RCC 7860 (cell line): ENCODE measurements at regions not wholly inside any gene's neighbourhood (a gene's known extent, or its start where the extent isn't known, plus 50 kb on each side); places are given as distances from the start of the nearest gene placed in this dataset.

ENCODE experiments used
- DNase-seq: peaks from one replicate; pipeline ENCODE4 v3.0.0-alpha.2; 2015; ENCODE audit warnings: low spot score
- FAIRE-seq: peaks from 2 replicates; lab custom pipeline; 2012; peaks lifted over from hg19 to GRCh38; lab: Jason Lieb, UNC

DNA sequence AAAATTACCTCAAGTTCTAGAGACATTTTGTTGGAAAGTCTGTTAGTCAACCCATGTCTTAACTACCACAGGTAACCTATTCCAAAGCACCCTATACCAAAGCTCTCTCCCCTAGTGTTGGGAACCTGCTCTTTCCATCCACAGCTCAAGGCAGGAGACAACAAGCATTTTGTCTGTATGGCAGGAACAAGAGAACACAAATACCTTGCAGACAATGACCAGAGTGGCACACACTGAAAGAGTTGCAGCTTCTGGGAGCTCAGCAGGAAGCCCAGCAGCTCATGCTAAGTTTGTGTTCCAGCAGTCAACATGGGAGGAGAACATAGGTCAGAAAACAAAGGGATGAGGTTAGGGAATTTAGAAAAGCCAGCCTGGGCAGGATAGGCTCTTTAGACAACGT is 300.8 kb downstream of the HHIPL2 start:
- no peak for FAIRE-seq
- no peak for DNase-seq

DNA sequence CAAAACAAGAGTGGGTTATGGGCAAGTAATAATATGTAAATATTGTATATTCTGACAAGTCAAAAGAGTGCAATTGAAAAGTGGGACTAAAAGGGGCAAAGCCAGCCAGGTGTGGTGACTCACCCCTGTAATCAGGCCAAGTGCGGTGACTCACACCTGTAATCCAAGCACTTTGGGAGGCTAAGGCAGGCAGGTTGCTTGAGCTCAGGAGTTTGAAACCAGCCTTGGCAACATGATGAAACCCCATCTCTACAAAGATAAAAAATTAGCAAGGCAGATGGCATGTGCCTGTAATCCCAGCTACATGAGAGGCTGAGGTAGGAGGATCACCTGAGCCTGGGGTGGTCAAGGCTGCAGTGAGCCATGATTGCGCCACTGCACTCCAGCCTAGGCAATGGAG is 304.0 kb downstream of the HHIPL2 start:
- DNase-seq (peak; percentile 26), FAIRE-seq (no peak)

DNA sequence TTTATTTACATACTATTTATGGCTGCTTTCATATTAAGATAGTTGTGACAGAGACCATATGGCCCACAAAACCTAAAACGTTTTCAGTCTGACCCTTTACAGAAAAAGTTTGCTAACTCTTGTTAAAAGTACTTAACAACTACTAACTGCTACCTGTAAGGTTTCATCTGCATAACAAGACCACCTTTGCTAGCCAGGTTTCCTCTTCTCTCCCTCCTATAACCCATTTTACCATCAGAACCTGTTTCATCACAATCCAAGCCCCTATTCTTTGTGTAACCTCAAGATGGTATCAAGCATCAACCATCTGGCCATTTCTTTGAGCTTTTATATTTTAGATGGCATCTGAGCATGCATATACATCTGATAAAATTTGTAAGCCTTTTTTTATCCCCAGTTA is 305.4 kb downstream of the HHIPL2 start:
- FAIRE-seq, result no peak
- no peak for DNase-seq

DNA sequence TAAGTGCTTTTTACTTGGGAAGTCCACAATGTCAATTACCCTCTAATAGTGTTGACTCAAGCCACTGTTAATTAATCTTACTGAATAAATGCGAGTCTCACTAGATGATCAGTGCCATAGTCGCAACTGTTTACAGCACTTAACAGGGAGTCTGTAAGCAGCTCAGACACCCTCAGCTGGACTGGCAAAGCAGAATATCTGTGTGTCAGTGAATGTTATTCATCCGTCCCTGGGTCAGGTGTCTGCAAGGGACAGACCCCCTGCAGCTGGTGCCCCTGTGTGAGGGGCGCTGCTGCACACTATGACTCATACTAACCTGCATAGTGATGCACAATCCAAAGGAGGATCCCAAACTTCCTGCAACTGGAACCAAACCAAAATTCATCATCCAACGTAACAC is 306.5 kb downstream of the HHIPL2 start:
- no peak for DNase-seq
- no peak for FAIRE-seq

DNA sequence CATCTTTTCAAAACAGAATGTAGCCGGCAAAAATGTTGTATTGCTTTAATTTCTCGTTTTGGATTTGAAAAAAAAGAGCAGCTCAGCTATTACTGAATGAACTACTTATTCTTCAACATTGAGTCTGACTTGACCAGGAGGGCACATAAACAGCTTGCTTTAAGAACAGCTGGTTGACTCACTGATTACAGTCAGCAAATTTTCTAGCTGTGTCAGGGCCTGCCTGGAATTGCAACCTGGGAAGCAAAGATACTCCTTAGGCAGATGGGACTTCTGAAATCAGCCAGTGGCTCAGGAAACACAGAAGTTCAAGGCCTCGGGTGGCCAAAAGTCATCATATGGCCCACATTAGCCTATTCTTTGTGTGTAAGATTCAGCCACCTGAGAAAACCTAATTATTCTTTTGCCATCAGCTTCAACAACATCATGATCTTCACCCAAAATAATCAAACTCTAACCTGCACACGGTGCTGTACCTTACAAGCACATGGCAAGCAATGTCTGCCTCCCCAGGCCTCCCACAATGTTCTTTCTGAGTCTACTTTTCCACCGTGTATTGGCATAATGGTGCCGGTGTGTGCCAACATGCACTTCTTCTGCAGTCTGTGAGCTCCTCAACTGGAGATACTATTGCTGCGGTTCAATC is 307.2 kb downstream of the HHIPL2 start:
- DNase-seq (peak; percentile 16), FAIRE-seq (no peak)

DNA sequence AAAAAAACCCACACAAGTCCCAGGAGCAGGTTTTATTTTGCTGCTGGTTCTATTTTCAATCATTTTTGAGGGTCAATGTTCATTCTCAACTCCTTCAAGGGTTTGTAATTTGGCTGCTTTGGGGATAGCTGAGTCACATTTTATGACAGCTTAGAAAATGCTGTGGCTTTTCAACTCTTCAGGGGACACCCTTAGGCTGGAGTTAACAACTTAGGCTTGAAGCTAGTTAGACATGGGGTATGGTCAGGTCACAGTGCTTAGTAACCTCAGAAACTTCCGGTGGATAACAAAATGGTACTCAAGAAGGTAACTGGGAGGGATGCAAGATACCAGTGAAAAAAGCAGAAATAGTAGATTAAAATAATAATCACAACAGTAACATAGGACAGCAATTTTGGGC is 308.8 kb downstream of the HHIPL2 start:
- no peak for DNase-seq
- FAIRE-seq, result no peak

DNA sequence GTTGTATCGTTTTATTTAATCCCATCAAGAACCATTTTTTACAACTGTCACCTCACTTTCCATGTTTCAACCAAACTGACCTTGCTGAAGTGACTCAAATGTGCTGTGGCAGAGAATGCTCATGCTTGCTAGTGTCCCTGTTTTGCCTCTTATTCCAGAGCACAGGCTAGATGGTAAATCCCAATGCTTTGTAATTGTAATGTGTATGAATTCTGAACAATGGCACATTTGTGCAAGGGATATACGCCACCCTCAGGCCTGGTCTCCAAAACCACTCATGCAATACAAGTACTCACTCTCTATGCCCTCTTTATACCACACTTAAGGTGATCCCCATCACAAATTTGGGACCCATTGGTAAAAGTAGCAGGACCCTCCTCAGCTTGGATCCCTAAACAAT is 313.6 kb downstream of the HHIPL2 start:
- DNase-seq, result no peak
- FAIRE-seq, result no peak

DNA sequence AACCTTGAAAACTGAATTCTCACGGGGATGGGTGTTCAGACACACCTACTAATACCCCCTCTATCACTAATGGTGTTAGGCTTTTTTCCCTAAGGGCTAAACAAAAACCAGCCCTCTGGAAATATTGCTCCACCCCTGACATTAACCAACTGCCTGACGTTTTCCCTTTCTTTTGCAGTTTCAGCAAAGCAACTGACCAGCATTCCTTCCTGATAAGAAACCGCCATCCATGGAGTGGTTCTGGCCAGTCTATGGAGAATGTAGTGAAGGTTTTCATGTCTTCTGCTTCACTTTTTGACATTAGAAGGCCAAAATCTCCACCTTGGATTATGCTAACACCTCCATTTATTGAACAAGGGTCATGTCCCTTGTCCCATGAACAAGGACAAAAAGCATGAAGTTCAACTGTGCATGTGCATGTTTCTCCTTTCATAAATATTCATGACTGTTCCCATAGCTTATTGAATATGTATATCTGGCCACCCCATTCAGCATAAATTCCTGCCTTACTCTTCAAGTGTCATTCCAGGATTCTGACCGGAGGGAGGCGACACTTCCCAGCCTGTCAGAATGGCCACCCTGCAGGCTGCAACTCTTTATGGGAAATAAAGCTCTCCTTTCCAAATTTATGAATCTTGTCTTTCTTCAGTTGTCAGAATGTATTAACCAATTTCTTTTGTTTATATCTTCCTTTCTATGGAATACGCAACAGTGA is 314.3 kb downstream of the HHIPL2 start:
- DNase-seq (no peak), FAIRE-seq (no peak)

DNA sequence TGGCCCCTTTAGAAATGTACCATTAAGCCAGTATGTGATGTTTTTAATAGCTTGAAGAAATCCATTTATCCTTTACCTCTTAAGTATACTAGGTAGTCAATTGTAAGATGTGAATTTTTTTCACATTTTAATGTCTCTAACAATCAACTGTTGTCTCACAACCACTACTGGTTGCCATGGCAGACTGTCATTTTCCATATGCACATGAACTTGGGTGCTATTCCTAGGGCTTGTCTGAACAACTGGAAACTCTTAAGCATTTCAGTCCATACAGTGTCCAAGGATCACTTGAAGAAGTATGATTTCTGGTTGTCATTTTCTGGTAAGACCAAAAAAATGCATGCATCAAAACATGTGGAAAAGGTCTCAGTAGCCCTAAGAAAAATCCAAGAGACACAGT is 315.1 kb downstream of the HHIPL2 start:
- FAIRE-seq, result no peak
- DNase-seq, result no peak

DNA sequence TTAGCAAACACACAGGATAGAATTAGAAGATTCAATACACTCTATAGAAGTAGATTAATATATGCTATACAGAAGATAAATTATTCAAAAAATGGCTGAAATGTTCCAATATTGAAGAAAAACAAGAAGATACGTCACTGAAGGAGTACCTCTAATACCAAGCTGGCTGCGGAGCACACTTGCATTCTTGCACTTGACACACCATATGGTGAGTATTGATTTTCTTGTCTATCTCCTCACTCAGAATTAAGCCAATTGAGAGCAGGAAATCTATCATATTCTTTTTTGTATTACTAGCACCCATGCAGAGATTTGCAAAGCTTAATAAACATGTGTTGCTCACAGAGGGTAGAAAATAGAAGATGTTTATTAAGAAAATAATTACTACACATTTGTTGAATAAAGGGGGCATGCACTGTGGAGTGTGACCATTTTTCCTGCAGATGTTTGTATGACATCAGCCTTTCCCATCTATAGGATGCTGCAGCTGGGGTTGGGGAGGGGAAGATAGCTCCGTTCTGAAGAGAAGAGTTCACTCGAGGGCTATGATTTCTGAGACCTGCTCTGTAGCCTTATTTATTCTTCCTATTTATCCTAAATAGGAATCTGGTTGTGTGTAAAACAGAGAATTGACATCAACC is 318.1 kb downstream of the HHIPL2 start:
- FAIRE-seq, result no peak
- no peak for DNase-seq

DNA sequence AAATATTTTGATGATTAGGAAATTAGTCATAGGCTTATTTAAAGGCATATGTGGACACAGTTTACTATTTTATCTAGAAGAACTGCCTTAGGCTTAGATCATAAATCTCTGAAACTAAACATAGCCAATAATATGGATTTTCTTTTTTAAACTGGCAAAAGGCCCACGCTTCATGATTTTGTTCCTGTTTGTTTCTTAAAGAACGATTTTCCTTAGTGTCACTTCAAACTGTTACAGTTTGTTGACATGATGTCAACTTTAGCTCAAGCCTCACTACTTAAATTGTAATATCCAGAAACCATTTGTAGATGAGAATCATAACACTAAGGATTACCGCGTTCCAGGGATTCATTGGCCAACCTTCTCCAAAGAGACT is 322.6 kb downstream of the HHIPL2 start:
- DNase-seq (no peak), FAIRE-seq (no peak)

DNA sequence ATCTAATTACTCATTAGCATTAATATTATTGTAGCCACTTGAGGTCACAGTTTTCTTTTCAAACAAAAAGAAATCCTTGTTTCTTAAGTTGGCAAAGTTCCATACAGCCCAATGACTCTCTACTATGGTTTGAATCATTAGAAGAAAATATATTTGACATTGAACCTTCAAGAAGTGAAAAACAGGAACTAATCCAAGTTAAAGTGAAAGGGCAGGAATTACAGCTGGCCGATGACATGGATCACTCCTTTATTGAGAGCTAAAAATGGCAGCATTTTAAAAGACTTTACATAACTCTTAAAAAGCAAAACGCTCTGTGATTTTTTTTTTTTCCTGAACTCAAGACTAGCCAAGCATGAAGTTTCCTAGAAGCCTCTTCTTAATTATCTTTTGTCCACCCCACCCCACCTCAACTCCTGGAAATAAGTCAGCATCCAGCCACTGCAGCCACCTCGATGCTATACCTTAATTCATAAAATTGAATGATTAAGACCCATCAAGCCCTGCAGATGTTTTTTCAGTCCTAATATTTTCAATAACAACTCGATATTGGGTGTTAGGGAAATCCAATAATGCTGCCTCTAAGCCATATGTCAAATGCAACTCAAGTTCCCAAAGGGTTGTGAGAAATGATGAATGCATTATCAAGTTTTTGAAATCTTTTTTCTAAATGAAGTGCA is 323.1 kb downstream of the HHIPL2 start:
- peak; percentile 85 for FAIRE-seq
- DNase-seq, result peak; percentile 32

DNA sequence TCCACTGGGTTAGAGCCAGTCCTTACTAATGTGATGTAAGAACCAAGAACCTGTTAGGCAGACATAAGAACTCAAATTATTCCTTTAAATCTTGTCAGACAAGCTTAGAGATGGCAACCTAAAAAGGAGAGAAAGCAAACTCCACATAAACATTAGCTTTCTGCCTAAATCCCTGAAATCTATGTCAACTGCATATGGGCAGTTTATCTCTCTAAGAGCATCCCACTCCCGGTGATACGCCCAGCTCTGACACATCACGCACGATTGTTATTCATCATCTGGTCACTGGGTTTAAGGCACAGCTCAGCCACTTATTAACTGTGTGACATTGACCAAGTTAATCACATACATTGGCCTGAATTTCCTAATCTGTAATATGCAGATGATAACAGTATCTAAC is 323.7 kb downstream of the HHIPL2 start:
- FAIRE-seq, result no peak
- peak; percentile 58 for DNase-seq

DNA sequence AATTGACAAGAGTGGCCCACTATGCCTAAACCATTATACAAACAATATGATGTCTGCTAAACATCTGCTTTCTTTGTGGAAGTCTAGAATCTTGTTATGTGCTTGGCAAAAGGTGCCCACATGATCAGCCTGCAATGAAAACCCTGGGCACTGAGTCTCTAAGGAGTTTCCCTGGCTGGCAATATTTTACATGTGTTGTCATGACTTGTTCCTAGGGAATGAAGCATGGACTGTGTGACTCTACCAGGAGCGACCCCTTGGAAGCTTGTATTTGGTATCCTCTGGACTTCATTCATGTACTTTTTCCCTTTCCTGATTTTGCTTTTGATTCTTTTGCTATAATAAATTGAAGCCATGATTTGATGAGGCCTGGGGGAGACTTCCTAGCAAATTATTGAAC is 324.9 kb downstream of the HHIPL2 start:
- FAIRE-seq (no peak), DNase-seq (no peak)

DNA sequence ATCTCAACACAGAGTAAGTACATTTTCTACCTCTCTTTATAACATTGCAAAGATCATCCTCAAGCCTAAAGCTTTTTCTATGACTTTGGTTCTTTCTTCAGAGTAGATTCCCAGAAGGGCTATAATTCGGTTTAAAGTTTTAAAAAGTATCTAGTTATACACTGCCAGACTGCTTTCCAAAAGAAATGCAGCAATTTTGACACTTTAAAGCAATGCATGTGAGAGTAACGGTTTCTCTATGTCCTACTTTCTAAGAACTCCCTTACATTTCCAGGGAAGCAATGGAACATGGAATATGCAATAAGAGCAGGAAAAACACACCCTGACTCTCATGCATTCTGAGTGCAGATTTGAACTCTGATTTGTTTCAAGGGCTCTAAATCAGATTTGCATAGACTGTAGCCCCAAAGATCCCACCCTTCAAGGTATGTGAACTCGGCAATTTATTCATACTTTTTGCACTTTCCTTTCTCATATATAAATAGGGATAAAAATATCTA is 331.6 kb downstream of the HHIPL2 start:
- no peak for FAIRE-seq
- DNase-seq, result no peak

DNA sequence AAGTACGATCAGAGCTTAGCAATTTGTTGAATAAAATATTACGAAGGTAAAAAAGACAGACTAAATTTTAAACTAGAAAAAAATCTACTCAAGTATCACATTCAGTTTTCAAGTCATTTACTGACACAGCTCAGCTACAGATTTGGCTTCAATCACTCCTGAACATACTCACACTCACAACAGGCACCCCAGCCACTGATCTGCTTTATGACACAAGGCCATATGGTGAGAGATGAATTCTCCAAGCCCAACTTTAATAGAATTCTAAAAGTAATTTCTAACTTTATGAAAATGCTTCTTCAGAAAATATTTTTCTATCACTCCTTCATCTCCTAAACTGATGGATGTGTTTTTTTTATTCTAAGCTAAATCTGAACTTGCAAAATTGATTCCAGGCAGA is 337.1 kb downstream of the HHIPL2 start:
- no peak for FAIRE-seq

DNA sequence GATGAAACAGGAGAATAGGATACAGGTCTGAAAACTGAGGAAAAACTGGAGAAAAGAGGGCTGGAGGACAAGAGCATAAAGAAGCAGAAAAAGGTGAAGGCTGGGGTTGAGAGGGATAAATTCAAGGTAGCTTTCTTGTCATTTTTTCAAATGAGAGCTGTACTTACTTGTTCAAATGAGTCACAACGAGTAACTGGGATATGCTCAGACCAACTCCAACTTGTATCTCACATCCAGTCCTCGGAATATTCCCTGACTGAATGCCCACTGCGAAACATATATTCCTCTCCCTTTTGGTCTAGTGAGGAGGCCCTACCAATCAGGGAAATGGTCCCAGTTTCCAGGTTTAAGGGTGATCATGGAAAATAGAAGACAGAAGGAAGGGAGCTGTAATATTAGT is 343.4 kb downstream of the HHIPL2 start:
- FAIRE-seq (no peak), DNase-seq (no peak)

More for the DNA sequence above, 337.1 kb downstream of the HHIPL2 start:
- DNase-seq, result no peak

DNA sequence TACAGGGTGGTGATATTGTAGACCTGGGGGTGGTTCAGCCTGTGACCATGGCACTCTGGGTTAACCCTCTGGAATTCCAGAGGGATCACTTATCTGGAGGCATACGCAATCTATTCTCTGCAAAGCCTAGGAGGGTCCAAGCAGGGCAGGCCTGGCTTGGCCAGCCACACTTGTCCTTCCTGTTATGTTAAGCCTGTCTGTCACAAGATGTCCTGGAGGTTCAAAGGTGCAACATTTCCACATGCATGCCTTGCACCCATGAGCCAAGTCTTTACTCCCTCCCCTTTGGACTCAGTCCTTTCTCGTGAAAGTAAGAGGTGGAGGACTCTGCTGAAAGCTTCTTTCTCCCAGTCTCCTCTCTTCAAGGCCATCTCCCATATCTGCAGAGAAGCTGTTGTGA is 345.1 kb downstream of the HHIPL2 start:
- FAIRE-seq, result no peak

DNA sequence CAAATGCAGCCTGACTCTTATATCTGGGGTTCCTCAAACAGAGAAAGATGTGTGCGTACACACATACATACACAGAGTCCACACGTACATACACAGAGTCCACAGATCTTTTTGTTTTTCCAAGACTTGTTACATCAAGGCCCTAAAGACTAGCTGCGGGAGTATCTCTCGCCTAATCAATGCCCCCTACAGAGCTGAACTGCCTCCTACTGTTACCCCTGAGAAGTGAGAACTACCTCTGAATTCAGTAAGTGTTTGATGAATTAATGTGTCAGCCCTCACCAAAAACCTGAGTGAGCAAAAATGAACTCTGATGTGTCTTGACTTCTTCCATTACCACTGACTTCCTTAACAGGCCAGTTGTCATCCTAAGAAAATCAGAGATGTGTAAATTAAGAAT is 351.2 kb downstream of the HHIPL2 start:
- FAIRE-seq (no peak), DNase-seq (no peak)

More for the DNA sequence above, 345.1 kb downstream of the HHIPL2 start:
- no peak for DNase-seq

DNA sequence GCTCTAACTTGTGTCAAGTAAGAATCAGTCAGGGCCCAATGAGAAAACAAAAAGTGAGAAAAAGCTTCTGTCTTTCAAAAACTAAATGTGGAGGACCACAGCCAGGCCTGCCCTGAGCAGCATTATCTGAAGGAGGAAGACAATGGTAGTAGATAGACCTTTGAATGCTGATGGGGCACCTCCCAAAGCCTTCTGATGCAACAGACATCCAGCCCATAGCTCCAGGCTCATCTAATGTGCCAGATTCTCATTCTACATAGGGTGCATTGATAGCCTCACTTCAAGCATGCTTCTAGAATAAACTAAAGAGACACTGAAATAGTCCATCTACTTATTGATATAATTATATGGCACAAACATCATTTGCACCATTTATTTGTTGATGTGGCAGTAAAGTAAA is 351.6 kb downstream of the HHIPL2 start:
- DNase-seq (no peak), FAIRE-seq (no peak)

DNA sequence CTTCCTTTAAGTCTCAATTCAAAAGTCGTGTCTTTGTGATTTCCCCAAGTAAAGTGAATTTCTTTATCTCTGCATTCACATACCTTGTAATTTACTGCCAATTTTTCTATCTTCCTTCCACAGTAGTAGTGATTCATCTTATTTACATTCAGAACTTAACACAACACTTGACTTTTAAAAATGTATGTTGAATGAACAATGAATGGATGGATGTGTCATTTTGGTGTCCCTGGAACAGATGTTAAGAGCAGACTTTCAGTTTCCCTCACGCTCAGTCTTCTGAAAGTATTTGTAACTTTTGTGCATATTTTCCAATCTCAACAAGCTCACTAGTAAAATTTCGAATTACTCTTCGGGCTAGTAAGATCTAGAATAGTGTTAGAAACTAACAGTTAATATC is 352.0 kb downstream of the HHIPL2 start:
- FAIRE-seq (no peak), DNase-seq (no peak)

DNA sequence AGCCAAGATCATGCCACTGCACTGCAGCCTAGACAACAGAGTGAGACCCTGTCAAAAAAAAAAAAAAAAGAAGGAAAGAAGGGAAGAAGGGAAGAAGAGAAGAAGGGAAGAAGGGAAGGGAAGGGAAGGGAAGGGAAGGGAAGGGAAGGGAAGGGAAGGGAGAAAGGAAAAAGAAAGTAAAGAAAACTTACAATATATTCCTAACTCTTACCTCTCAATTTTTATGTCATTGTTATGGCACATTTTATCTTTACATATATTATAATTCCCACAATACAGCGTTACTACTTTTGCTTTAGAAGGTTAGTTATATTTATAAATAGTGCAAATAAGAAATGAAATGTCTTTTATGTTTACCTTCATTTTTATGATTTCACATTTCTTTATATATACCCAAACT is 358.7 kb downstream of the HHIPL2 start:
- DNase-seq, result no peak
- FAIRE-seq, result no peak
